Bone marrow (tissue), 2 donors: ENCODE measurements at regions not wholly inside any gene's neighbourhood (a gene's known extent, or its start where the extent isn't known, plus 50 kb on each side); places are given as distances from the start of the nearest gene placed in this dataset.

Experiments used
- DNase-seq, 2 donors: peaks; one replicate each; lab custom pipeline; 2025; lab: John Stamatoyannopoulos, UW

GRCh38 chr1:208903251-208903905, 659.2 kb upstream of the PLXNA2 start:
- no peak for DNase-seq

GRCh38 chr1:208907790-208908189, 663.6 kb upstream of the PLXNA2 start:
- no peak for DNase-seq

GRCh38 chr1:208909011-208909984, 665.1 kb upstream of the PLXNA2 start:
- DNase-seq = no peak

- no peak for DNase-seq
Measured at GRCh38 chr1:208910161-208910560, 666.0 kb upstream of the PLXNA2 start.

GRCh38 chr1:208917281-208917680, 666.2 kb upstream of the CAMK1G start:
- DNase-seq = no peak

- DNase-seq = no peak
Measured at GRCh38 chr1:208917723-208918122, 665.8 kb upstream of the CAMK1G start.

- DNase-seq = no peak
Measured at GRCh38 chr1:208918160-208918559, 665.4 kb upstream of the CAMK1G start.

GRCh38 chr1:208919371-208919770, 664.1 kb upstream of the CAMK1G start:
- no peak for DNase-seq

GRCh38 chr1:208921259-208921658, 662.3 kb upstream of the CAMK1G start:
- no peak for DNase-seq

GRCh38 chr1:208923456-208923855, 660.1 kb upstream of the CAMK1G start:
- DNase-seq = no peak

- no peak for DNase-seq
Measured at GRCh38 chr1:208923946-208924720, 659.4 kb upstream of the CAMK1G start.

- DNase-seq = no peak
Measured at GRCh38 chr1:208924928-208925327, 658.6 kb upstream of the CAMK1G start.

- no peak for DNase-seq
Measured at GRCh38 chr1:208928349-208929010, 655.0 kb upstream of the CAMK1G start.

- DNase-seq = no peak
Measured at GRCh38 chr1:208929575-208929974, 653.9 kb upstream of the CAMK1G start.

GRCh38 chr1:208931936-208932335, 651.6 kb upstream of the CAMK1G start:
- no peak for DNase-seq

GRCh38 chr1:208933984-208934525, 649.5 kb upstream of the CAMK1G start:
- DNase-seq = no peak

- DNase-seq = no peak
Measured at GRCh38 chr1:208934933-208935332, 648.6 kb upstream of the CAMK1G start.

- no peak for DNase-seq
Measured at GRCh38 chr1:208935517-208936187, 647.9 kb upstream of the CAMK1G start.

GRCh38 chr1:208939537-208940085, 643.9 kb upstream of the CAMK1G start:
- DNase-seq = no peak

- no peak for DNase-seq
Measured at GRCh38 chr1:208942394-208943130, 641.0 kb upstream of the CAMK1G start.
